ENCODE measurements at regions not wholly inside any gene's neighbourhood (a gene's known extent, or its start where the extent isn't known, plus 50 kb on each side); places are given as distances from the start of the nearest gene placed in this dataset.

DNA sequence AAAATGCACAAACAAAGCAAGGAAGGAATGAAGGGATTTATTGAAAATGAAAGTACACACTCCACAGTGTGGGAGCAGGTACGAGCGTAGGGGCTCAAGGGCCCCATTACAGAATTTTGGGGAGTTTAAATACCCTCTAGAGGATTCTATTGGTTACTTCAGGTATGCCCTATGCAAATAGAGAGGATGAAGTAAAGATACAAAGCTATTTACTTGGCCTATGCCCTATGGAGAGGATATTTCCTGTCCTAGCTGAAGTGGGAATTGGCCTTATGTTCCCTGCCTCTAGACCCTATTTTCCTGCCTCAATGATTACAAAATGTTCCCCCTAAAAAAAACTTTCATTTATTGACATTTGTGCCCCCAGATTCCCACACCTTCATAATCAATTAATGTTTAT lies 59.7 kb upstream of the ASIP start:
- no peak for TF ChIP-seq CTCF (IDR thresholded peaks at IDR 0.05; ENCODE audit: low read depth, low read length, poor library complexity, severe bottlenecking)
- TF ChIP-seq EZH2phosphoT487 (IDR thresholded peaks at IDR 0.05; ENCODE audit: borderline replicate concordance, low read length): no peak

Measured in DOHH2 (cell line).